VCaP (cell line): ENCODE measurements at regions not wholly inside any gene's neighbourhood (a gene's known extent, or its start where the extent isn't known, plus 50 kb on each side); places are given as distances from the start of the nearest gene placed in this dataset.
"Not testable (repeated sequence)": the region's sequence is repeated elsewhere in the genome, so short reads cannot be mapped to it uniquely, and the experiment has no call there.

Experiments used
- H3K27ac ChIP-seq: fragments of 450-650 bp; 2 replicates; pipeline ENCODE4 v1.5.1; 2017
- TF ChIP-seq, protein P1 (sequence below): fragments of 450-650 bp; conservative IDR thresholded peaks from 2 replicates; pipeline ENCODE4 v1.5.1; 2017; ENCODE audit warnings: mild to moderate bottlenecking, moderate library complexity

GRCh38 chr5:12616093-12616492 lies 711.8 kb upstream of the CTNND2 start:
- no peak overlapping the region for H3K27ac ChIP-seq
- TF ChIP-seq, protein P1, sequence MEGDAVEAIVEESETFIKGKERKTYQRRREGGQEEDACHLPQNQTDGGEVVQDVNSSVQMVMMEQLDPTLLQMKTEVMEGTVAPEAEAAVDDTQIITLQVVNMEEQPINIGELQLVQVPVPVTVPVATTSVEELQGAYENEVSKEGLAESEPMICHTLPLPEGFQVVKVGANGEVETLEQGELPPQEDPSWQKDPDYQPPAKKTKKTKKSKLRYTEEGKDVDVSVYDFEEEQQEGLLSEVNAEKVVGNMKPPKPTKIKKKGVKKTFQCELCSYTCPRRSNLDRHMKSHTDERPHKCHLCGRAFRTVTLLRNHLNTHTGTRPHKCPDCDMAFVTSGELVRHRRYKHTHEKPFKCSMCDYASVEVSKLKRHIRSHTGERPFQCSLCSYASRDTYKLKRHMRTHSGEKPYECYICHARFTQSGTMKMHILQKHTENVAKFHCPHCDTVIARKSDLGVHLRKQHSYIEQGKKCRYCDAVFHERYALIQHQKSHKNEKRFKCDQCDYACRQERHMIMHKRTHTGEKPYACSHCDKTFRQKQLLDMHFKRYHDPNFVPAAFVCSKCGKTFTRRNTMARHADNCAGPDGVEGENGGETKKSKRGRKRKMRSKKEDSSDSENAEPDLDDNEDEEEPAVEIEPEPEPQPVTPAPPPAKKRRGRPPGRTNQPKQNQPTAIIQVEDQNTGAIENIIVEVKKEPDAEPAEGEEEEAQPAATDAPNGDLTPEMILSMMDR: no peak

GRCh38 chr5:12615141-12615820 lies 711.0 kb upstream of the CTNND2 start:
- TF ChIP-seq, protein P1: no peak
- H3K27ac ChIP-seq: no peak overlapping the region

DNA sequence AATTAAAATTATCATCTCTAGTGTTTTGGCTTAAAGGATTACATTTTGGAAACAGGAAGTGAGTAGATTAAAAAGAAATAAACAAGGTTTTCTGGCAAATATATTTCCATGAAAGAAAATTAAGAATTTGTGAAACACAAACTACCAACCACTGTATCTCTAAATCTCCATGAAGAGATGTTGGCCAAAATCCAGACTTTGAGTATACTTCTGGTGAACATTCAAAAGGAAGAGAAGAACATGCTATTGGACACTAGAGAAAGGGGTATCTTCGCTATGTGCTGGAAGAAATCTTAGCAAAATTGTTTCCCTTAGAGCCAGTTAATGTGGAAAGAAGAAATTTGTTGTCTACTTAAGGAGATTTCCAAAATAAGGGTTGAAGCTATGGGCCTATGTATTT lies 710.4 kb upstream of the CTNND2 start:
- H3K27ac ChIP-seq: no peak overlapping the region
- TF ChIP-seq, protein P1: no peak

- TF ChIP-seq, protein P1: no peak
- H3K27ac ChIP-seq: no peak overlapping the region
Measured at GRCh38 chr5:12611132-12611531, 706.9 kb upstream of the CTNND2 start.

GRCh38 chr5:12607817-12608216 lies 703.6 kb upstream of the CTNND2 start:
- H3K27ac ChIP-seq: not testable (repeated sequence)

- TF ChIP-seq, protein P1: no peak
- H3K27ac ChIP-seq: no peak overlapping the region
Measured at GRCh38 chr5:12592228-12592627, 688.0 kb upstream of the CTNND2 start.

DNA sequence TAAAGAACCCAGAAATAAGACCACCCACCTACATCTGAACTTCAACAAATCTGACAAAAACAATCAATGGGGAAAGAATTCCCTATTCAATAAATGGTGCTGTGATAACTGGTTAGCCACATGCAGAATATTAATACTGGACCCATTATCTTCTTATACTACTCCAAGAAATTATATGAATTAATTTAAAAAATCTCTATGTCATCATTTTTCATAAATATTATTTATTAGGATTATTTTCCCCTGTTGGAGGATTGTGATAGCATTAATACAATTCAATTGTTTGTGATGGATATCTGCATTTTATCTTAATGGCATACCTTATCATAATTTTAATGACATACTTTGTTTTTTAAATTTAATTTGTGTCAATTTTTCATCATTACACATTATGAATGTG lies 682.2 kb upstream of the CTNND2 start:
- TF ChIP-seq, protein P1: no peak
- no peak overlapping the region for H3K27ac ChIP-seq

- H3K27ac ChIP-seq: not testable (repeated sequence)
Measured at GRCh38 chr5:12578803-12579202, 674.6 kb upstream of the CTNND2 start.

DNA sequence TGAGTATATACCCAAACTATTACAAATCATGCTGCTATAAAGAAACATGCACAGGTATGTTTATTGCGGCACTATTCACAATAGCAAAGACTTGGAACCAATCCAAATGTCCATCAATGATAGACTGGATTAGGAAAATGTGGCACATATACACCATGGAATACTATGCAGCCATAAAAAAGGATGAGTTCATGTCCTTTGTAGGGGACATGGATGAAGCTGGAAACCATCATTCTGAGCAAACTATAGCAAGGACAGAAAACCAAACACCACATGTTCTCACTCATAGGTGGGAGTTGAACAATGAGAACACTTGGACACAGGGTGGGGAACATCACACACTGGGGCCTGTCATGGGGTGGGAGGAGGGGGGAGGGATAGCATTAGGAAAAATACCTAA lies 672.7 kb upstream of the CTNND2 start:
- not testable (repeated sequence) for H3K27ac ChIP-seq

- H3K27ac ChIP-seq: not testable (repeated sequence)
Measured at GRCh38 chr5:12574298-12575093, 670.2 kb upstream of the CTNND2 start.

DNA sequence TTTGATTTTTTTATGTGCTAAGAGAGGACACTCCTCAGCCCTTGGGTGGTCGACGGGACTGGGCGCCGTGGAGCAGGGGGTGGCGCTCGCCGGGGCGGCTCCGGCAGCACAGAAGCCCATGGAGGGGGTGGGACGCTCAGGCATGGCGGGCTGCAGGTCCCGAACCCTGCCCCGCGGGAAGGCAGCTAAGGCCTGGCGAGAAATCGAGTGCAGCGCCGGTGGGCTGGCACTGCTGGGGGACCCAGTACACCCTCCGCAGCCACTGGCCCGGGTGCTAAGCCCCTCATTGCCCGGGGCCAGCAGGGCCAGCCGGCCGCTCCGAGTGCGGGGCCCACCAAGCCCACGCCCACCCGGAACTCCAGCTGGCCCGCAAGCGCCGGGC lies 669.7 kb upstream of the CTNND2 start:
- H3K27ac ChIP-seq: not testable (repeated sequence)
